ENCODE measurements at regions not wholly inside any gene's neighbourhood (a gene's known extent, or its start where the extent isn't known, plus 50 kb on each side); places are given as distances from the start of the nearest gene placed in this dataset.

DNA sequence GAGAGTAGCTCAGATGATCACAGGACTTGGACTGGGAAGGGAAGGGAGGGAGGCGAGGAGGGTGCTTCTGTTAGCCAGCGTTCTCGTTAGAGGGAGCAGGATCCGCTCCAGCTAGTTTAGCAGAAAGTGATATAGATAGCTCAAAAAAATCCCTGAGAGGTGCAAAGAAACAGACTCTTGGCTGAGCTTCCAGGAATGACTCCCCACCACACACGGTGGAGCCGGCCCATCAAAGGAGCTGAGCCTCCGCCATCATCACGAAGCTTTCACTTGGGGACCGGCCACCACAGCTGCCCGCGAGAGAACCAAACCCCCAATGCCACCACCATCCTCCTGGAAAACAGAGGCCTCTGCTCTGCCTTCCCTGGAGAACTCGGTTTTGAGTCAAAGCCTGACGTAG, 124.6 kb upstream of the BCL2L14 start:
- WGBS, 5 donors: 81 to 97% (median 97%) methylated on average over 13 of the region's 13 CpGs

DNA sequence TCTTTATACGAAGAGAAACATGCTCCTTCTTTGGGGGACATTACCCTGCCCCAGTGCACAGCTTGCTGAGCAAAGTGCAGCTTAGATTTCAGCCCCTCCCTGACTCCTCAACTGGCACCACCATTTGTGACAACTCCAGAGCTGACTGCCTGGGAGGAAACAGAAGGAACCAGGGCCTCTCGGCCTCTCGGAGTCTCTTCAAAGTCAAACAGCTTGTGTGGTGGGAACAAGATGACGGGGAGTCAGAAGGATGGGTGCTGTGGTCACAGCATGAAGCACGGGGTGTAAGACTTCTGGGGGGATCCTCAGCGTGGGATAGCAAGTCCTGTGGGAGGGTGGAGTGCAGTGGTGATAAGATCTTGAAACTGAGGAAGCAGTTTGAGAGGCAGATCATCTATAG, 123.5 kb upstream of the BCL2L14 start:
- peaks cover 5 to 15% (median 13%) of the 10 kb centered on the region in 4 donors for H3K4me1 ChIP-seq
- no peaks in the 10 kb centered on the region for H3K27me3 ChIP-seq
- no peaks in the 10 kb centered on the region for H3K9me3 ChIP-seq
- TF ChIP-seq POLR2A (IDR thresholded peaks at IDR 0.05): no peak
- TF ChIP-seq EP300 (IDR thresholded peaks at IDR 0.05): no peak
- no peak for TF ChIP-seq POLR2AphosphoS5 (IDR thresholded peaks at IDR 0.05)
- TF ChIP-seq, protein P1, sequence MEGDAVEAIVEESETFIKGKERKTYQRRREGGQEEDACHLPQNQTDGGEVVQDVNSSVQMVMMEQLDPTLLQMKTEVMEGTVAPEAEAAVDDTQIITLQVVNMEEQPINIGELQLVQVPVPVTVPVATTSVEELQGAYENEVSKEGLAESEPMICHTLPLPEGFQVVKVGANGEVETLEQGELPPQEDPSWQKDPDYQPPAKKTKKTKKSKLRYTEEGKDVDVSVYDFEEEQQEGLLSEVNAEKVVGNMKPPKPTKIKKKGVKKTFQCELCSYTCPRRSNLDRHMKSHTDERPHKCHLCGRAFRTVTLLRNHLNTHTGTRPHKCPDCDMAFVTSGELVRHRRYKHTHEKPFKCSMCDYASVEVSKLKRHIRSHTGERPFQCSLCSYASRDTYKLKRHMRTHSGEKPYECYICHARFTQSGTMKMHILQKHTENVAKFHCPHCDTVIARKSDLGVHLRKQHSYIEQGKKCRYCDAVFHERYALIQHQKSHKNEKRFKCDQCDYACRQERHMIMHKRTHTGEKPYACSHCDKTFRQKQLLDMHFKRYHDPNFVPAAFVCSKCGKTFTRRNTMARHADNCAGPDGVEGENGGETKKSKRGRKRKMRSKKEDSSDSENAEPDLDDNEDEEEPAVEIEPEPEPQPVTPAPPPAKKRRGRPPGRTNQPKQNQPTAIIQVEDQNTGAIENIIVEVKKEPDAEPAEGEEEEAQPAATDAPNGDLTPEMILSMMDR (IDR thresholded peaks at IDR 0.05): no peak
- intact Hi-C loops (cut with DNase I; ENCODE audit: low total_unique reads): no loop called here
- WGBS, 5 donors: 71 to 83% (median 79%) methylated on average over 6 of the region's 6 CpGs
- DNase-seq: no peak
- no peak overlapping the region for H3K4me3 ChIP-seq
- H3K36me3 ChIP-seq: no peaks in the 10 kb centered on the region
- H3K27ac ChIP-seq: no peak overlapping the region

More for the DNA sequence above, 124.6 kb upstream of the BCL2L14 start:
- intact Hi-C loops (cut with DNase I; ENCODE audit: low total_unique reads): no loop called here
- Histone ChIP-seq H3K36me3 (no peaks in the 10 kb centered on the region), H3K27me3 (no peaks in the 10 kb centered on the region), H3K9me3 (no peaks in the 10 kb centered on the region), H3K27ac (no peak overlapping the region), H3K4me3 (no peak overlapping the region), H3K4me1 (peaks cover 5 to 17% (median 15%) of the 10 kb centered on the region in 4 donors)
- DNase-seq: no peak
- TF ChIP-seq POLR2AphosphoS5 (IDR thresholded peaks at IDR 0.05): no peak
- no peak for TF ChIP-seq POLR2A (IDR thresholded peaks at IDR 0.05)

DNA sequence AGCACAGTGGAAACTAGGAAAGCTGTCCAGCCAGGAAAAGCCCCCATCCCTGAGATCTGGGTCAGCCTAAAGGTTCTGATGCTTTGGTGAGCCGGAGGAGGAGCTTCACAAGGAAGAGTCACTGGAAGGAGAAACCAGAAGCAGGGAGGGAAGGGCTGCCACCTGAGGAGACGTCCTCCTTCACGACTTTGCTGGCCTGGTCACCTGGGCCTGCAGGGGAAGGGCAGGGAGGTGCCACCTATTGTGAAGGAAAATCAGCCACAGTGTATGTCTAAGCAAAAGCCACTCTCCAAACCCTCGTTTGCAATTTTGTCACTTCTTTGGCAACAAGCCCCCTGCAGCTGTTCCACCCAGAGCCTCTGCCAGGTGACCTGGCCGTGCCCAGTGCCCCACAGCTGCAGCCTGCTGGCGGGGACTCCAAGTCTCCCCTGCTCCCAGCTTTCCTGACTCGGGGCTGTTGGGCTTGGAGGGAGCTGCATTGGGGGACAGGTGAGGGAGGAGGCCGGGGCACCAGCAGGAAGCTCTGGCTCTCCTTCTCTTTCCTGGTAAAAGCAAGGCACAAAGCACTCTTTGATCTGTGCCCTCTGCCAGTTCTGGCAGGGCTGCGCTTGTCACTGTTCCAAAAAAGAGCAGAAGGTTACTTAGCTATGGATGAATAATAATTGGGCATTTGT, 120.9 kb upstream of the BCL2L14 start:
- H3K9me3 ChIP-seq: no peaks in the 10 kb centered on the region
- H3K27ac ChIP-seq: peak overlapping the region in 2 of 5 donors; percentile 38 to 57
- no peak overlapping the region for H3K4me3 ChIP-seq
- H3K27me3 ChIP-seq: no peaks in the 10 kb centered on the region
- intact Hi-C loops (cut with DNase I; ENCODE audit: low total_unique reads): no loop called here
- peaks cover 5 to 15% (median 13%) of the 10 kb centered on the region in 4 donors for H3K4me1 ChIP-seq
- DNase-seq: peak in 1 of 2 donors; percentile 61
- WGBS, 5 donors: 16 to 56% (median 28%) methylated on average over 7 to 9 of the region's 9 CpGs
- H3K36me3 ChIP-seq: no peaks in the 10 kb centered on the region
- TF ChIP-seq EP300 (IDR thresholded peaks at IDR 0.05) (no peak), POLR2AphosphoS5 (IDR thresholded peaks at IDR 0.05) (no peak), POLR2A (IDR thresholded peaks at IDR 0.05) (no peak)
- TF ChIP-seq, protein P1 (IDR thresholded peaks at IDR 0.05): no peak

DNA sequence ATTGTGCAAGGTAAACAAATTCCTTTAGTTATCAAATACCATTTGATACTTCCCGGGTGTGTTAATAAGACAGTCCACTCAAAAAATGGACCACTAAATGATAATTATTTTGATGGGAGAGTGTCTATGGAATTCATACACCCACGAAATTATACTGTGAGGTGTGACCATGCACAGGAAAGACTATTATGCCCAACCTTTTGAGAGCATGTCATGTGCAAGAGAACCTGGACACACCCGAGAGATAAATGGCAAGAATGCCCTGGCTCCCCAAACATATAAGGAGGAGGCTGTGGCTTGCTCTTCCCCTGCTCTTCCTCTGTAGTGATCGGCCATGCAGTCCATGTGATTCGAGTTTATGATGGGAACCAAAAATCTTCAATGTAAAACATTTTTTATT, 119.5 kb upstream of the BCL2L14 start:
- H3K36me3 ChIP-seq: no peaks in the 10 kb centered on the region
- 53 to 73% (median 66%) methylated on average over 5 of the region's 5 CpGs for WGBS, 5 donors
- peaks cover 5 to 15% (median 13%) of the 10 kb centered on the region in 4 donors for H3K4me1 ChIP-seq
- no peak overlapping the region for H3K27ac ChIP-seq
- no peaks in the 10 kb centered on the region for H3K9me3 ChIP-seq
- no peak overlapping the region for H3K4me3 ChIP-seq
- no peak for TF ChIP-seq POLR2AphosphoS5 (IDR thresholded peaks at IDR 0.05)
- TF ChIP-seq, protein P1 (IDR thresholded peaks at IDR 0.05): no peak
- no peak for TF ChIP-seq EP300 (IDR thresholded peaks at IDR 0.05)
- no peak for TF ChIP-seq POLR2A (IDR thresholded peaks at IDR 0.05)
- DNase-seq: no peak
- H3K27me3 ChIP-seq: peaks cover 0 to 4% (median 0%) of the 10 kb centered on the region in 3 donors
- intact Hi-C loops (cut with DNase I; ENCODE audit: low total_unique reads): no loop called here

DNA sequence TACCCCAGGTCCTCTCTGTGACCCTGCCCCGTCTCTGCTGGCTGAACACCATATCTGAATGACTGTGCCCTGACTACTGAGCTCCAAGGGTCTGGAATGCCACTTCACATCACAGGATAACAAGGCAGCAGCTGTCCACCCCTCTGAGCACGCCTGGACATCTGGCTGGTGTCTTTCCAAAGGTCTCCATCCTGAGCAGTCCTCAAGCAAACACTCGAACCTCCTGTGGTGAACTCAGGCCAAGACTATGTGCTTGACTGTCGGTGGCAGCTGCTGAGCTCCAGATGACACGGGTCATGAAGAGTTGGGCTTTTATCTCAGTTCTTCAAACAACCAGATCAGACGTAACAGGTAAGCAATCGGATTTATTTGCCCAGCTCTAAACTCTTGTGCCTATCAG, 117.2 kb upstream of the BCL2L14 start:
- no peak for DNase-seq
- Histone ChIP-seq H3K27ac (no peak overlapping the region), H3K36me3 (no peaks in the 10 kb centered on the region), H3K27me3 (peaks cover 0 to 5% (median 0%) of the 10 kb centered on the region in 3 donors), H3K4me1 (peaks cover 5 to 15% (median 13%) of the 10 kb centered on the region in 4 donors), H3K9me3 (no peaks in the 10 kb centered on the region), H3K4me3 (no peak overlapping the region)
- intact Hi-C loops (cut with DNase I; ENCODE audit: low total_unique reads): no loop called here
- 55 to 61% (median 58%) methylated on average over 7 of the region's 7 CpGs for WGBS, 5 donors
- TF ChIP-seq POLR2AphosphoS5 (IDR thresholded peaks at IDR 0.05) (no peak), EP300 (IDR thresholded peaks at IDR 0.05) (no peak), POLR2A (IDR thresholded peaks at IDR 0.05) (no peak)
- TF ChIP-seq, protein P1 (IDR thresholded peaks at IDR 0.05): no peak

Data from stomach (tissue), 8 donors.